Spleen (tissue), 11 donors: ENCODE measurements at regions not wholly inside any gene's neighbourhood (a gene's known extent, or its start where the extent isn't known, plus 50 kb on each side); places are given as distances from the start of the nearest gene placed in this dataset.

Source experiments
- DNase-seq: peaks from one replicate; pipeline ENCODE4 v3.0.0-alpha.2; 2020
- H3K27ac ChIP-seq, 8 donors: fragments of 200-600 bp; sonication (generic) in 7 of 8; 1 replicate in 4 of 8; 2 replicates in 4 of 8; pipeline versions ENCODE4 v1.5.0 to v1.8.0; 2016 to 2021; ENCODE audit warnings: inconsistent platforms in 4 of 8, mild to moderate bottlenecking in 4 of 8, moderate library complexity in 1 of 8
- H3K27me3 ChIP-seq, 7 donors: fragments of 200-600 bp; sonication (generic) in 6 of 7; replicated peaks in 1 of 7; 1 replicate in 4 of 7; 2 replicates in 3 of 7; pipeline versions ENCODE4 v1.5.0 to v1.8.0; 2016 to 2021; ENCODE audit warnings: inconsistent platforms in 3 of 7, mild to moderate bottlenecking in 1 of 7
- H3K36me3 ChIP-seq, 6 donors: fragments of 200-600 bp; sonication (generic) in 5 of 6; 1 replicate in 4 of 6; 2 replicates in 2 of 6; pipeline versions ENCODE4 v1.5.0 to v1.8.0; 2016 to 2021; ENCODE audit warnings: inconsistent platforms in 2 of 6
- H3K4me1 ChIP-seq, 6 donors: fragments of 200-600 bp; sonication (generic) in 5 of 6; 1 replicate in 3 of 6; 2 replicates in 3 of 6; pipeline versions ENCODE4 v1.5.0 to v1.8.0; 2016 to 2021; ENCODE audit warnings: inconsistent platforms in 3 of 6
- H3K4me3 ChIP-seq, 8 donors: fragments of 200-600 bp; sonication (generic) in 7 of 8; 1 replicate in 4 of 8; 2 replicates in 4 of 8; pipeline versions ENCODE4 v1.5.0 to v1.8.0; 2016 to 2021; ENCODE audit warnings: inconsistent platforms in 4 of 8, mild to moderate bottlenecking in 4 of 8, moderate library complexity in 2 of 8
- H3K9me3 ChIP-seq, 8 donors: fragments of 200-600 bp; sonication (generic) in 7 of 8; 1 replicate in 4 of 8; 2 replicates in 4 of 8; pipeline versions ENCODE4 v1.5.0 to v1.8.0; 2016 to 2021; ENCODE audit warnings: inconsistent platforms in 4 of 8
- CTCF ChIP-seq, 11 experiments: fragments of 200-600 bp in 7 of 11; fragments of 450-650 bp in 4 of 11; sonication (generic) in 4 of 11; IDR thresholded peaks in 8 of 11; conservative IDR thresholded peaks in 3 of 11; 1 replicate in 7 of 11; 2 replicates in 4 of 11; pipeline versions ENCODE4 v1.4.0 to v1.8.0; 2016 to 2021; ENCODE audit warnings: antibody characterized with exemption in 11 of 11, inconsistent platforms in 4 of 11, mild to moderate bottlenecking in 1 of 11
- POLR2A ChIP-seq, 3 donors: fragments of 450-650 bp; IDR thresholded peaks; one replicate each; pipeline ENCODE4 v1.5.1; 2017; ENCODE audit warnings: antibody characterized with exemption in 3 of 3, mild to moderate bottlenecking in 1 of 3
- POLR2AphosphoS5 ChIP-seq, 3 donors: sonication (generic); formaldehyde crosslinking; IDR thresholded peaks; one replicate each; pipeline ENCODE4 v1.5.1; 2017; ENCODE audit warnings: antibody characterized with exemption in 3 of 3
- WGBS, 5 donors: extraction: QIAGEN DNeasy Blood & Tissue Kit in 3 of 5; methylation state at CpG; one replicate each; pipeline versions ENCODE4 v1.1.5 to v1.1.7; 2013 to 2018; 5-methylcytosine and 5-hydroxymethylcytosine counted together
- intact Hi-C: fragments of 100-400 bp; cut with DNase I; formaldehyde crosslinking; loops from one replicate; pipeline ENCODE4 v1.15.0; 2023; ENCODE audit warnings: low total_unique reads
- donor health status: healthy with polysubstance abuse.
- donor health status: DM: no; HTN: no; CAD: no; lungs with moderate emphysema.
- donor health status: DM: no; HTN: no; CAD: no.
- donor health status: Bipolar disorder and iron deficiency.
- donor health status: healthy.
- donor health status: DM: no; HTN: no; CAD: no.
- donor health status: DM: yes; HTN: yes; CAD: no.

DNA sequence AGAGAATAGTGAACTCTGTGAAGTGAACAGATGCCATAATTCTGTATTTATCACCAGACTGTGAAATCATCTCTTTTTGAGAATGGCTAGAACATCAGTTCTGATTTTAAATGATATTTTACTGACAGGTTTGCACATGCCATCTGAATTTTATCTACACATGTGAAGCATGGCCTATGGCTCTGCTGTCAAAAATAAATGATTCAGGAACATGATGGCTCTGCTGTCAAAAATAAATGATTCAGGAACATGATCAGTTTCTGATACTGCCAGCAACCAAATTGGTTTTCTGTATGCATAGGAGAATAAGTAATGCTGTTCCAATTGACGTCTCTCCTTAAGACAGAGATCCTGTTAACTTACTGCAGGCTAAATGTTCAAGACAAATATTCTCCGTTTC lies 70.6 kb upstream of the TLL1 start:
- 75 to 96% (median 87%) methylated on average over 2 of the region's 2 CpGs for WGBS, 5 donors
- peaks cover 0 to 14% (median 0%) of the 10 kb centered on the region in 8 donors for H3K9me3 ChIP-seq
- intact Hi-C loops, result no loop called here

DNA sequence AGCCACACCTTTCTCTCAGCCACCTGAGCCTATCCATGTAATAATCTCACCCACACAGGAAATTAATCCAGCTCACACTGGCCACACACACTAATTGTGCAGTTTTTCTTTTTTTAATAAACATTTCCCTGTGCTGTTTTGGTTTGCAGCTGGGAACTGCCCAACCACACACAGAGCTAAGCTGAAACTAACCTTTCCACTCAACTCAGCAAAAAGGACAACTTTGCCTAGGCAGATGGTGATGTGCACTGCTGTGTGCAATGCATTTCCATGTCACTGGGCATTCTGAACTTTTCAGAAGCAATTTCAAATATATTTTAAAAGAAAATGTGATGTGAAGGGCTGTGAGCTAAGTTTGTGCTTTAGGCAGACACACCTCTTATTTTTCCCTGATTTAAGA lies 70.0 kb upstream of the TLL1 start:
- Histone ChIP-seq H3K4me1 (no peaks in the 10 kb centered on the region), H3K36me3 (no peaks in the 10 kb centered on the region), H3K27me3 (no peaks in the 10 kb centered on the region), H3K27ac (no peak overlapping the region), H3K4me3 (no peak overlapping the region), H3K9me3 (peaks cover 0 to 14% (median 0%) of the 10 kb centered on the region in 8 donors)
- DNase-seq, result no peak
- intact Hi-C loops, result no loop called here
- no peak for TF ChIP-seq POLR2A (IDR thresholded peaks at IDR 0.05)
- TF ChIP-seq CTCF (IDR thresholded peaks at IDR 0.05 in 8 of 11, conservative IDR thresholded peaks at IDR 0.05 in 3 of 11), result no peak
- no peak for TF ChIP-seq POLR2AphosphoS5 (IDR thresholded peaks at IDR 0.05)

More for the DNA sequence above, 70.6 kb upstream of the TLL1 start:
- no peak for DNase-seq
- no peaks in the 10 kb centered on the region for H3K27me3 ChIP-seq
- H3K4me3 ChIP-seq, result no peak overlapping the region
- no peaks in the 10 kb centered on the region for H3K36me3 ChIP-seq
- no peaks in the 10 kb centered on the region for H3K4me1 ChIP-seq
- TF ChIP-seq POLR2AphosphoS5 (IDR thresholded peaks at IDR 0.05), result no peak
- TF ChIP-seq POLR2A (IDR thresholded peaks at IDR 0.05), result no peak
- no peak for TF ChIP-seq CTCF (IDR thresholded peaks at IDR 0.05 in 8 of 11, conservative IDR thresholded peaks at IDR 0.05 in 3 of 11)
- H3K27ac ChIP-seq, result no peak overlapping the region

DNA sequence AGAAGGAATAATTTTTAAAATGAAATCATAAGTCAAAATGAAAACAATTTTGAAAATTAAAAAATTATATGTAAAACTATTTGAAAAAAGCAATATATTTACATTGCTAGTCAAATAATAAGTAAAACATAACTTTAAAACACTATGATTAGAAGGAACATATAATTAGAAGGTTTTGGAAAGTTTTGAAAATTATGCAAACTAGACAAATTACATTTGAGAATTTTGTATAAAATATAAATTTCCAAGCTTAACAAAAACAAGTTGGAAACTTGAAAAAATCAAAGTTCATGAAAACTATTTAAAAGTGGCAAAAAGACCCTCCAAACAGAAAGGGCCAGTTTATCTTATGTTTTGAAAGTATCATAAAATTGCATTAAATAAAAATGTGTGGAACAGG lies 67.6 kb upstream of the TLL1 start:
- no peaks in the 10 kb centered on the region for H3K9me3 ChIP-seq
- TF ChIP-seq POLR2AphosphoS5 (IDR thresholded peaks at IDR 0.05) (no peak), CTCF (IDR thresholded peaks at IDR 0.05 in 8 of 11, conservative IDR thresholded peaks at IDR 0.05 in 3 of 11) (no peak), POLR2A (IDR thresholded peaks at IDR 0.05) (no peak)
- no peak for DNase-seq
- no peak overlapping the region for H3K27ac ChIP-seq
- intact Hi-C loops, result no loop called here
- no peak overlapping the region for H3K4me3 ChIP-seq
- no peaks in the 10 kb centered on the region for H3K4me1 ChIP-seq
- no peaks in the 10 kb centered on the region for H3K36me3 ChIP-seq
- no peaks in the 10 kb centered on the region for H3K27me3 ChIP-seq

GRCh38 chr4:165806613-165807012 lies 66.4 kb upstream of the TLL1 start:
- Histone ChIP-seq H3K27me3 (no peaks in the 10 kb centered on the region), H3K9me3 (no peaks in the 10 kb centered on the region), H3K4me3 (no peak overlapping the region), H3K4me1 (no peaks in the 10 kb centered on the region), H3K27ac (no peak overlapping the region), H3K36me3 (no peaks in the 10 kb centered on the region)
- intact Hi-C loops, result no loop called here
- no peak for DNase-seq
- no peak for TF ChIP-seq POLR2A (IDR thresholded peaks at IDR 0.05)
- no peak for TF ChIP-seq CTCF (IDR thresholded peaks at IDR 0.05 in 8 of 11, conservative IDR thresholded peaks at IDR 0.05 in 3 of 11)
